Activated T-cell treated with anti-CD3 and anti-CD28 coated beads, Interleukin-2, amount 50 U/mL, for 48 hours (primary cell): ENCODE measurements at regions not wholly inside any gene's neighbourhood (a gene's known extent, or its start where the extent isn't known, plus 50 kb on each side); places are given as distances from the start of the nearest gene placed in this dataset.
"Not testable (repeated sequence)": the region's sequence is repeated elsewhere in the genome, so short reads cannot be mapped to it uniquely, and the experiment has no call there.

Experiments
- DNase-seq, 2 experiments: peaks; one replicate each; pipeline ENCODE4 v3.0.0-alpha.2; 2020

- no peak for DNase-seq
Measured at GRCh38 chr5:152622628-152623027, 217.5 kb upstream of the NMUR2 start.

GRCh38 chr5:152623951-152624350 lies 218.9 kb upstream of the NMUR2 start:
- no peak for DNase-seq

DNA sequence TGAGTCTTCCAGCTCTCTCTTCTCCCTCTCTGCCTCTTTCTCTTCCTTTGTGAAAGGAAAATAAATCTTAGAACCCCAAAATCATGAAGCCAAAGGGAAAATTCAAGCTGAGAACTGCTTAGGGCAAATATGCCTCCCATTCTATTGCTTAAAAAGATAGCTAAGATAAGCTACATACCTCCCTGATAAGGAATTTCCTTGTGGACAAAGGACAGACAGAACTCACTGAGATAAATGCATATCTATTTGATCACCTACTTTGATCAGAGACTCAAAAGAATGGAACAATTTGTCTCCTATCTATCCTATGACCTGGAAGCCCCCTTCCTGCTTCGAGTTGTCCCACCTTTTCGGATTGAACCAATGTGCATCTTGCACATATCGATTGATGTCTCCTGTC lies 220.6 kb upstream of the NMUR2 start:
- no peak for DNase-seq

GRCh38 chr5:152631221-152631620 lies 226.1 kb upstream of the NMUR2 start:
- DNase-seq, result no peak

GRCh38 chr5:152632360-152632759 lies 227.3 kb upstream of the NMUR2 start:
- no peak for DNase-seq

DNA sequence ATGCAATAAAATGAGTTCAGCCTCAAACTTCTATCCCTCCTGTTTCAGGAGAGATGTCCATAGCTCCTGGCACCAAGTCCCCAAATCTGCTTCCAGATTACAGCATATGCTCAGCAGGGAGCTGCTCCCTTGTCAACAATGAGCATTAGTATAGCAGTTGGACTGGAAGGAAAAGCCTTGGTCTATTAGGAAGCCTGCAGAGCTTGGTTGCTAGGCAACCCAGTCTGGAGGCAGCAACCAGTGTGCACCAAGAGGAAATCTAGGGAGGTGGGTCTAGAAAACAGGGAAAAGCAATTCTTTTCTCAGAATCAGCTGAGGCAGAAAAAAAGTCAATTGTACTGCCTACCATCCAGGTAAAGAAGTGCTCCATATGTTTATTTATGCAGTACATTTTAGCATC lies 229.5 kb upstream of the NMUR2 start:
- no peak for DNase-seq

- no peak for DNase-seq
Measured at GRCh38 chr5:152638996-152639552, 234.0 kb upstream of the NMUR2 start.

DNA sequence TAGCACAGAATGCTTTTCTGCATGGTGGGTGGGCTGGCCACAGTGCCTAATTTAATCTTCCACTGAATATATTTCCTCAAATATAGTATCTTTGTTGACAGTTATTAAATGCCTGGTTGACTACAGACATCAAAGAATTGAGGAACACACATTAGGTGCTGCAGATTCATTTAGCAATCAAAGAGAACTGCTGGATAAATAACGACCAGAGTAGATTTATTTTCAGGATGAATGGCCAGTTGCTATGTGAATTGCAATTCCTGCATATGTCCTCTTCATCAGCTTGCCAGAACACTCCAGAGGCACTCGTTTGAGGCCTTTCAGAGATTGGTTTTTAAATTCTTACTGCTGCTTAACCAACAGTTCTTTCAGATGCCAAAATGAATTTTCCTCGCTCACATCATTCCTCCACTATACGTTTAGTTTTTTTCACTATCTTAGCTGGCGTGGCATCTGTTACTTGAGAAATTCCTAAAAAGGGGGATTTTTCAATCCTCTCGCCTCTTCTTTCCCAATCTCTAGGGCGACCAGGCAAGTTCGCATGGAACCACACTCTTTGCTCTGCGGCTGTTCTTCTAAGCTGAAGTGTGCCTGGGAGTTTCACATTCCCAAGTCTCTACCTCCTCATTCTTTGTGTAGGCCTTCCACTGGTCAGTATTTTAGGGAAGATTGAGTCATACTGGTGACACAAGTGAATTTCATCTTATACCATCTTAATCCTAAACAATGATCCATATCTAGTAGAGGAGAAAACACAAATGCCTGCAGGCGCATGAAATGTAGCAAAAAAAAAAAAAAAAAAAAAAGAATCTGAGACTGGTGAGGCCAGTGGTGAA lies 237.1 kb upstream of the NMUR2 start:
- DNase-seq, result no peak

- DNase-seq, result no peak
Measured at GRCh38 chr5:152642880-152643279, 237.8 kb upstream of the NMUR2 start.

DNA sequence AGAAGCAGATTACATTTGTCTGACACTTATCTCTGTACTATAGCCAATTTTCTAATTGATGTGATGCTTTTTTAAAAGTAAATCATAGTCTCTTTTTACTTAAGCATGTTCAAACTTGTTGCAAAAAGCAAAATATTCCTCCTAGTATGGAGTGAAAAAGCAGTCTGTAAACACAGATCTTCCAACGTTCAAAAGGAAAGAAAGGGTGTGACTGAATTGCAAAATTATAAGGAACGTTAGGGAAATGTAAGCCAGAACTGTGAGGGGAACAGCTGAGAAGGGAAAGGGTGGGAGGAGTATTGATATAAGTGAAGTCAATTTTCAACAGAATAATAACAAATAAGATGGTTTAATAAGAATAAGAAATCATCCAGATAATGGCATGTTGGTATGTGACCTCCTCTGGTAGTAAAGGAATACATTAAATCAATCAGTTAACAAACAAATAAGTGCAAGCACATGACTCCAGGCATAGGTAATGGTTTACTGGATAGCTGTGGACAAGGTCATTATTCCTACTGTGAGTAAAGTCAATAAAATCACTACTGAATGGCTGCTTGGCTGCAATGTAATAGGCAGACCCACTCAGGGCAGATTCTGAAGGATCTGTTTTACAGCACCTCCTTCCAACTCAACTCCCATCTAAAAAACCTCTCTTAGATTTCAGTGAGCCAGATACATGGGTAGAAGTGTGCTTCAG lies 239.1 kb upstream of the NMUR2 start:
- no peak for DNase-seq

DNA sequence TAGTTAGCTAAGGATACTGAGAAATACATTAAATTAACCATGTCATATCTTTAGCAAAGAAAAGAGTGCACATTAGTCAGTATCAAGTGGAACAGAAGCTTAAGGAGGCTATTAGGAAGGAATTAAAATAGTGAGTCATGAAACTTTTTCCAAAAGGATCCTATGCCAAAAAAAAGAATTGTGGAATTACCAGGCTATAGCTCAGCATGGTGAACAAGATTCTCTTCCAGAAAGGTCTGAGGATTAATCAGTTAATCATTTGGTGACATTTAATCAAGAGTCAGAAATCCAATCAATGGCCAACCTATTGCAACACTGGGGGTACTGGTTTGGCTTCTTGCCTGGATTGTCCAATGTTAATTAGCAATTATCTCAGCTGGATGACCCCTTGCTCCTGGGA lies 244.5 kb upstream of the NMUR2 start:
- no peak for DNase-seq

- DNase-seq, result no peak
Measured at GRCh38 chr5:152650413-152650812, 245.3 kb upstream of the NMUR2 start.

DNA sequence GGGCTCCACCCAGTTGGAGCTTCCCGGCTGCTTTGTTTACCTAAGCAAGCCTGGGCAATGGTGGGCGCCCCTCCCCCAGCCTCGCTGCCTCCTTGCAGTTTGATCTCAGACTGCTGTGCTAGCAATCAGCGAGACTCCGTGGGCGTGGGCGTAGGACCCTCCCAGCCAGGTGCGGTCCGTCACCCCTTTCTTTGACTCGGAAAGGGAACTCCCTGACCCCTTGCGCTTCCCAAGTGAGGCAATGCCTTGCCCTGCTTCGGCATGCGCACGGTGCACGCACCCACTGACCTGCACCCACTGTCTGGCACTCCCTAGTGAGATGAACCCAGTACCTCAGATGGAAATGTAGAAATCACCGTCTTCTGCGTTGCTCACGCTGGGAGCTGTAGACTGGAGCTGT lies 254.4 kb upstream of the NMUR2 start:
- DNase-seq, result not testable (repeated sequence)

DNA sequence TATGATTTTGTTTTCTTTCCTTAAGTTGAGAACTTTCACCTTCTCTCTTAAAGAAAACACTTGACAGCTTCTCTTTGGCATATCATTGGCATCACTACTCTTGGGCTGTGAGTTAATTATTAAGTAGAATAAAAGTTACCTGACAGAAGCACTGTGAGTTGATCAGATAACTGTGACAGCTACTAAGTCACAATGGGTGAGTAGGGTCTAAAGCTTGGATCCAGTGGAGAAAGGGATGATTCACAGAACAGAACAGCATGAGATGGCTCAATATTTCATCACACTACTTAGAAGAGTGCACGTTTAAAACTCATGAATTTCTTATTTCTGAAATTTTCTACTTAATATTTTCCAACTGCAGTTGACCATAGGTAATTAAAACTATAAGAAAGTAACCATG lies 268.5 kb upstream of the NMUR2 start:
- DNase-seq, result no peak

DNA sequence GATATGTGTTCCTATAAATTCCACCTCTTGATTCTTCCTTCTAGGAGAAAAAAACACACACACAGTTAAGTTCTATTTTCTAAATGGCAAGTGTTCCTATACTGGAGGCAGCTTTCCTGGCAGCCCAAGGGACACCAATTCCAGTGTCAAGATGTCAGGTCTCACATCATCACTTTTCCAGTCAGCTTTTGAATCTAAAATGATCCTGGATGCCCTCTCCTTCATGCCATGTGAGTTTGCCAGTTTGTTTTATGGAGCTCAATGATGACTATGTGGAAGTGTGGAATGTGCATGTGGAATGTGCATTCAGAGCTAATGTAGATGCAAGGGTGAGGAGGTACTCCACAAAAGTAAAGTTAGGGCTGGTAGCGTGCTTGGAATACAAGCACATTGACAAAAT lies 269.3 kb upstream of the NMUR2 start:
- no peak for DNase-seq

DNA sequence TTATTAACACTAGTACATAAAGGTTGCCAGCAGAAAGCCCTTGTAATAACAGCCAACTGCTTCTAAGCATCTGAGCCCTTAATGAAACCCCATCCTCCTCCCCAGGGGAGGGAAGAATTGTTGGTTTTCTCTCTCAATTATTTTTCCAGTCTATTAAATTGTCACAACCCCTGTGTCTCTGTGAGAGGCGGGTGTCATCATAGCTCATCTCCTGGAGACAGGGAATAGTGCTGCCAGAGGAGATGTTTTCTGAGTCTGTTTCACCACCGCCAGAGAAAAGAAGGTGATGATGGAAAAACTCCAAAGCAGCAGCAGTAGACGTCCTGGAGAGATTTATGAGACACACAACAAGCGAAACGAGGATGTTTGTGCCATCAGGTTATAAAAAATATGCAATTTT lies 271.1 kb upstream of the NMUR2 start:
- DNase-seq, result no peak

- no peak for DNase-seq
Measured at GRCh38 chr5:152683205-152683604, 278.1 kb upstream of the NMUR2 start.

DNA sequence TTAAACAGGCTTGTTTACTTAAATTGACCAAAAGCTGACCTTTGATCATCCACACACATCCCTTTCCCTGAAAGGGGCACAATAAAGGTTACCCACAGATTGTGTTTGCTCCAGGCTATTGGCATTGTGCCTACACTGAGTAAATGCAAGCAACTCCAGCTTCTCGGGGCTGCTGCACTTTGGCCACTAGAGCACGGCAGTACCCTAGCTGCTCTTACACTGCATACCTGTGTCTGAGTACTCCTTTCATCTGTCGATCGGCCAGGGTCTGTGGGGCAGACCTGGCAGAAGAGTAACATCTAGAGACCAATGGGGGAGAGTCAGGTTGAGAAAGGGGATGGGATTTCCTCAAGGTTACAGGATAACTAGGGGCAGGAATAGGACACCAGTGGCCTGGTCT lies 281.9 kb upstream of the NMUR2 start:
- DNase-seq, result no peak

GRCh38 chr5:152688561-152689249 lies 283.6 kb upstream of the NMUR2 start:
- no peak for DNase-seq

DNA sequence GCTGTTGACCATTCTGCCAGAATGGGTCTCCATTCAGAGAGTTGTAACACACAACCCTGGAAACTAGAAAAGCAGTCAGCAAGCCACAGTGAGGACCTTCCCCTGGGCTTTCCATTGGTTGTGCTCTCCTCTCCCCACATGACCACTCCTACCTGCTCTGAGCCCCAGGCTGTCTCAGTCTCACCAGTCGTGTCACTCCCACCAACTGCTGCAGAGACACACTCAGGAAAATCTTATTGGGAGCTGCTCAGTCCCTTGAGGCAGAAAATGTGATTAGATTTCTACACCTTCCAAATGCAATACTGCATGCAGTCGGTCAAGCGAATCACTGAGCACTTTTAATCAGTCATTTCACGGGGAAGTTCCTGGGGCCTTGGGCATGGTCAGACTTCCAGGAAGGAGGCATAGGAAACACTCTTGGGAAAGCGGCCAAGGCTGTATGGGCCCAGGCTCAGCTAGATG lies 284.2 kb upstream of the NMUR2 start:
- DNase-seq, result no peak

DNA sequence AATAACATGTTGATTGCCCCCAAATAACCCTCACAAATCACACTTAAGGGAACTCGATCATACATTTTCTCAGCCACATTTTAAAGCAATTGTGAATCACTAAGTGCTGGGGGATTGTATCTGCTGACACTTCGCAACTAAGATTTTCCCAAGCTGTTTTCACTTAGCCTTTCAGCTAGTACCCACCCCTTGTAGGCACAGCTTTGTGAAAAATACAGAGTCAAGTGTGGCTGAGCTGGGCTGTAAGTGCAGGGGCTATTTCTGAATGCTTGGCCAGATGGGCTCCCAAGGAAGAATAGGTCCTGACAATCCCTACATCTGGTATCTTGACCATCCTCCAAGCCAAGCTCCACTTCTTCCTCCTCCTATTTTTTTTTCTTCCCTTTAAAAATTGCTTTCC lies 289.2 kb upstream of the NMUR2 start:
- DNase-seq, result no peak

GRCh38 chr5:152701305-152701949 lies 296.3 kb upstream of the NMUR2 start:
- no peak for DNase-seq

DNA sequence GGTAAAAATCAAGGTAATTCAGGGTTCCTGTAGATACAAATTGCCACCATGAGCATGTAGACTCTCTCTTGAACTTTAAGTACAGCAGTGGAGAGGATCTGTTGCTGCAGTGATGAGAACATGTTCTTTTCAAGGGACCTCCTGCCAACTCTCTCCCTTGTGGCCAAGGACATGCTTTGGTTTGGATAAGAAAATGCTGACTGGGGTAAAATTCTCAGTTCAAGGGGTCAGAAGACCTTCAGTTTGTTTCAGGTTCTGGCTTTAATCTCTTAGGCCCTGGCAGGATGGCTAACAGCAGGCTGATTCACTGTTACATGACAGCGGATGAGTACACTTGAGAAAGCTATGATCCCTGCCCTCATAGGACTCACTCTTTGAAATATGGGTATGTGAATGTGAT lies 299.2 kb upstream of the NMUR2 start:
- no peak for DNase-seq
